Small intestine (tissue), 7 donors: ENCODE measurements at regions not wholly inside any gene's neighbourhood (a gene's known extent, or its start where the extent isn't known, plus 50 kb on each side); places are given as distances from the start of the nearest gene placed in this dataset.

Experiments
- DNase-seq, 2 donors: peaks; one replicate each; pipeline versions ENCODE4 v3.0.0 to v3.0.0-alpha.2; 2013
- FAIRE-seq: peaks from 2 replicates; lab custom pipeline; 2012; peaks lifted over from hg19 to GRCh38; lab: Jason Lieb, UNC
- H3K27ac ChIP-seq, 3 donors: one replicate each; pipeline ENCODE4 v1.5.1; 2013; ENCODE audit warnings: low read length in 2 of 3, mild to moderate bottlenecking in 2 of 3, control low read depth in 1 of 3, inconsistent platforms in 1 of 3, low read depth in 1 of 3, moderate library complexity in 1 of 3
- H3K27me3 ChIP-seq, 3 donors: one replicate each; pipeline ENCODE4 v1.6.1; 2013; ENCODE audit warnings: low read length in 3 of 3, inconsistent platforms in 1 of 3; ENCODE audit not compliant: control insufficient read depth in 3 of 3, insufficient read depth in 3 of 3
- H3K36me3 ChIP-seq, 3 donors: one replicate each; pipeline ENCODE4 v1.6.1; 2013; ENCODE audit warnings: low read length in 3 of 3, inconsistent platforms in 1 of 3, low read depth in 1 of 3, mild to moderate bottlenecking in 1 of 3, moderate library complexity in 1 of 3; ENCODE audit not compliant: control insufficient read depth in 3 of 3, insufficient read depth in 2 of 3
- H3K4me1 ChIP-seq, 3 donors: one replicate each; pipeline ENCODE4 v1.6.1; 2013; ENCODE audit warnings: low read length in 2 of 3, inconsistent platforms in 1 of 3, low read depth in 1 of 3, mild to moderate bottlenecking in 1 of 3, moderate library complexity in 1 of 3; ENCODE audit not compliant: control insufficient read depth in 3 of 3, insufficient read depth in 2 of 3
- H3K4me3 ChIP-seq, 3 donors: one replicate each; pipeline ENCODE4 v1.5.1; 2013; ENCODE audit warnings: low read length in 3 of 3, control low read depth in 1 of 3, inconsistent platforms in 1 of 3, low read depth in 1 of 3, mild to moderate bottlenecking in 1 of 3, moderate library complexity in 1 of 3
- H3K9me3 ChIP-seq, 2 donors: one replicate each; pipeline ENCODE4 v1.6.1; 2013; ENCODE audit warnings: low read depth in 1 of 2, low read length in 1 of 2; ENCODE audit not compliant: control insufficient read depth in 2 of 2, insufficient read depth in 1 of 2
- WGBS, 3 donors: extraction: QIAGEN DNeasy Blood & Tissue Kit; methylation state at CpG; one replicate each; pipeline ENCODE4 v1.1.7; 2013; 5-methylcytosine and 5-hydroxymethylcytosine counted together
- donor health status: healthy with polysubstance abuse.
- donor health status: control.
- donor health status: control.
- donor health status: Bipolar disorder and iron deficiency.
- donor health status: healthy.

GRCh38 chr1:64318428-64318827 is 115.0 kb downstream of the UBE2U start:
- 67 to 98% (median 82%) methylated on average over 3 of the region's 3 CpGs for WGBS, 3 donors
- Histone ChIP-seq H3K27me3 (no peaks in the 10 kb centered on the region), H3K36me3 (no peaks in the 10 kb centered on the region), H3K27ac (no peak overlapping the region), H3K4me3 (no peak overlapping the region), H3K9me3 (no peaks in the 10 kb centered on the region), H3K4me1 (peaks cover 0 to 3% (median 2%) of the 10 kb centered on the region in 3 donors)
- FAIRE-seq (no peak), DNase-seq (no peak)

- H3K27ac ChIP-seq, result no peak overlapping the region
- DNase-seq, result peak; percentile 45 to 61
- 53 to 75% (median 65%) methylated on average over 4 of the region's 4 CpGs for WGBS, 3 donors
Observed at GRCh38 chr1:64320007-64320406, 116.6 kb downstream of the UBE2U start.

GRCh38 chr1:64320470-64320869 is 117.0 kb downstream of the UBE2U start:
- Histone ChIP-seq H3K27me3 (no peaks in the 10 kb centered on the region), H3K9me3 (no peaks in the 10 kb centered on the region), H3K4me1 (peaks cover 0 to 3% (median 2%) of the 10 kb centered on the region in 3 donors), H3K27ac (peak overlapping the region in 1 of 3 donors; percentile 22), H3K4me3 (no peak overlapping the region), H3K36me3 (no peaks in the 10 kb centered on the region)
- DNase-seq (peak in 1 of 2 donors; percentile 50), FAIRE-seq (no peak)
- 34 to 51% (median 36%) methylated on average over 4 of the region's 4 CpGs for WGBS, 3 donors

More at GRCh38 chr1:64320007-64320406, 116.6 kb downstream of the UBE2U start:
- peak; percentile 5 for FAIRE-seq
- Histone ChIP-seq H3K9me3 (no peaks in the 10 kb centered on the region), H3K4me1 (peaks cover 0 to 3% (median 2%) of the 10 kb centered on the region in 3 donors), H3K36me3 (no peaks in the 10 kb centered on the region), H3K27me3 (no peaks in the 10 kb centered on the region), H3K4me3 (no peak overlapping the region)

- FAIRE-seq (no peak), DNase-seq (no peak)
- Histone ChIP-seq H3K9me3 (no peaks in the 10 kb centered on the region), H3K4me3 (no peak overlapping the region), H3K36me3 (no peaks in the 10 kb centered on the region), H3K4me1 (peaks cover 0 to 3% (median under 1%) of the 10 kb centered on the region in 3 donors), H3K27me3 (no peaks in the 10 kb centered on the region), H3K27ac (peak overlapping the region in 1 of 3 donors; percentile 48)
- 71 to 90% (median 87%) methylated on average over 11 of the region's 11 CpGs for WGBS, 3 donors
Observed at GRCh38 chr1:64320922-64321614, 117.6 kb downstream of the UBE2U start.

GRCh38 chr1:64323054-64323453 is 119.6 kb downstream of the UBE2U start:
- Histone ChIP-seq H3K36me3 (no peaks in the 10 kb centered on the region), H3K27me3 (no peaks in the 10 kb centered on the region), H3K4me3 (no peak overlapping the region), H3K27ac (no peak overlapping the region), H3K4me1 (peaks cover 0 to 3% (median 0%) of the 10 kb centered on the region in 3 donors), H3K9me3 (no peaks in the 10 kb centered on the region)
- DNase-seq (no peak), FAIRE-seq (no peak)
- WGBS, 3 donors, result 77 to 86% (median 84%) methylated on average over 4 of the region's 4 CpGs

GRCh38 chr1:64323882-64324281 is 120.5 kb downstream of the UBE2U start:
- H3K36me3 ChIP-seq, result no peaks in the 10 kb centered on the region
- H3K4me1 ChIP-seq, result peaks cover 0 to 3% (median 0%) of the 10 kb centered on the region in 3 donors
- no peak overlapping the region for H3K4me3 ChIP-seq
- no peaks in the 10 kb centered on the region for H3K9me3 ChIP-seq
- DNase-seq, result no peak
- 60 to 73% (median 67%) methylated on average over 4 of the region's 4 CpGs for WGBS, 3 donors
- FAIRE-seq, result no peak
- no peak overlapping the region for H3K27ac ChIP-seq
- H3K27me3 ChIP-seq, result no peaks in the 10 kb centered on the region

- DNase-seq, result no peak
- WGBS, 3 donors, result 76 to 84% (median 82%) methylated on average over 5 of the region's 5 CpGs
- H3K4me1 ChIP-seq, result no peaks in the 10 kb centered on the region
Observed at GRCh38 chr1:64325856-64326255, 122.4 kb downstream of the UBE2U start.

GRCh38 chr1:64327119-64327518 is 123.7 kb downstream of the UBE2U start:
- Histone ChIP-seq H3K27ac (no peak overlapping the region), H3K36me3 (no peaks in the 10 kb centered on the region), H3K9me3 (no peaks in the 10 kb centered on the region), H3K4me3 (no peak overlapping the region), H3K27me3 (no peaks in the 10 kb centered on the region), H3K4me1 (no peaks in the 10 kb centered on the region)
- DNase-seq (no peak), FAIRE-seq (no peak)
- WGBS, 3 donors, result 63 to 86% (median 73%) methylated on average over 2 of the region's 2 CpGs

More at GRCh38 chr1:64325856-64326255, 122.4 kb downstream of the UBE2U start:
- Histone ChIP-seq H3K27ac (no peak overlapping the region), H3K27me3 (no peaks in the 10 kb centered on the region), H3K36me3 (no peaks in the 10 kb centered on the region), H3K9me3 (no peaks in the 10 kb centered on the region), H3K4me3 (no peak overlapping the region)
- no peak for FAIRE-seq
